ENCODE measurements at regions not wholly inside any gene's neighbourhood (a gene's known extent, or its start where the extent isn't known, plus 50 kb on each side); places are given as distances from the start of the nearest gene placed in this dataset.
A peak's percentile ranks its signal among the peaks of the same experiment; 100 is the strongest.

DNA sequence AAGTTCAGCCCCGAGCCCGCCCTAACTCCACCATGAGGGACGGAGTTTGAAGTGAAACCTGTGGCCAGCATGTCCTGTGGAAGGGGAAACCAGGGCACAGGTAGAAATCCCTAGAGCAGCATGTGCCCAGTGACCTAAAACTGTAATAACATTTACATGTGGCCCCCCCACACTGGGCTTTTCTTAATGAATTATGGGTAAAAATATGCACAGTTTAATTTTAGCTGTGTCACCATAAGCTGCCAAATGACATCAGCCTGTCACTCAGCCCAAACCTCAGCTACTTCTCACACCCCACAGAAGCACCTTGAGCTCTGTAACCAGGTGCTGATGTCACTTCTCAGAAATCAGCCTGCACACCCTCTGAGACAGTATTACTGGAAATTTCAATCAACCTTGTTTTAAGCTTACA lies 50.0 kb upstream of the SLC19A1 start:
- DNase-seq (ENCODE audit: low read depth in 2 of 2, low spot score in 1 of 2): peak in 1 of 2 donors; percentile 45

- DNase-seq (ENCODE audit: low read depth in 2 of 2, low spot score in 1 of 2): no peak
Measured at GRCh38 chr21:45592626-45593134, 50.4 kb upstream of the SLC19A1 start.

DNA sequence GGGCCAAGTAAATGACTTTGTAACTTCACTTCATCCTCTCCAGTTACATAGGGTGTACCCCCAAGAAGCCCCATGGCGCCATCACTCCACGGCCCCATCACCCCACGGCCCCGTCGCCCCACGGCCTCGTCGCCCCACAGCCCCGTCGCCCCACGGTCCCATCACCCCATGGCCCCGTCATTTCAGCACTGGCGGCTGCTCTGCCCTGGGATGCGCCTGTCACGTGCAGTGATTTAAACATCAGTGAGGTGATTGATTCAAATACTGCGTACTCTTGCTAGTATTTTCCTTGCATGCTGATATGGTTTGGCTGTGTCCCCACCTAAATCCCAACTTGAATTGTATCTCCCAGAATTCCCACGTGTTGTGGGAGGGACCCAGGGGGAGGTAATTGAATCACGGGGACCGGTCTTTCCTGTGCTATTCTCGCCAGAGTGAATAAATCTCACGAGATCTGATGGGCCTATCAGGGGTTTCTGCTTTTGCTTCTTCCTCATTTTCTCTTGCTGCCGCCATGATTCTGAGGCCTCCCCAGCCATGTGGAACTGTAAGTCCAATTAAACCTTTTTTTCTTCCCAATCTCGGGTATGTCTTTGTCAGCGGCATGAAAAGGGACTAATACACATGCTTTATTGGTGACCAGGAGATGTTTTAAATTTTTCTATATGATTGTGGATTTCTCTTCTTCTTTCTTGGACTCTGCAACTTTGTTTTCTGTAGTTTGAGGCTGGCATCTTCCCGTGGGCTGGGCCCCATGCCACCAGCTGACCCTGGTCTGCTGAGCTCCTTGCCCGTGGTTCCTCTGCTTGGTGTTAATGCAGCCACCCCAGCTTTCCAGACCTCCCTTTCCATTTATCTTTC lies 50.1 kb upstream of the PCBP3 start:
- DNase-seq (ENCODE audit: low read depth in 2 of 2, low spot score in 1 of 2): no peak

Measured in stimulated activated CD8-positive, alpha-beta memory T cell treated with anti-CD3 and anti-CD28 coated beads, Interleukin-4, amount 100 ng/mL, for 1 hour (primary cell).